K562 (cell line): ENCODE measurements at regions not wholly inside any gene's neighbourhood (a gene's known extent, or its start where the extent isn't known, plus 50 kb on each side); places are given as distances from the start of the nearest gene placed in this dataset.

Experiments used
- ATAC-seq: fragments of 200-7000 bp; cut with Tn5 transposase; 3 replicates; pipeline ENCODE4 v1.9.1; 2020; ENCODE audit warnings: moderate library complexity
- BruUV-seq: library from RNA; stranded (reverse); fragments of 400-500 nt; replicated peaks from 2 replicates; lab custom pipeline; 2021; lab: Mats Ljungman, UMichigan
- CTCF ChIA-PET: fragments of 300-600 bp; formaldehyde crosslinking; extraction: SDS; loops from one replicate; lab custom pipeline; 2021; ENCODE audit warnings: low intra/inter-chr PET ratio; lab: Yijun Ruan, JAX
- POLR2A ChIA-PET: fragments of 300-600, 350-650 bp; sonication (Branson Sonifier 250); formaldehyde crosslinking; extraction: SDS; loops from one replicate; lab custom pipeline; 2021; ENCODE audit warnings: antibody characterized with exemption, inconsistent platforms; lab: Yijun Ruan, JAX
- DNase-seq, 4 experiments: peaks; one replicate each; pipeline versions ENCODE4 v3.0.0 to v3.0.0-alpha.2; 2011 to 2018; ENCODE audit warnings: low spot score in 3 of 4, mixed read lengths in 3 of 4; ENCODE audit errors: extremely low read depth in 1 of 4
- FAIRE-seq: peaks from 2 replicates; lab custom pipeline; 2011; peaks lifted over from hg19 to GRCh38; lab: Jason Lieb, UNC
- H2AFZ ChIP-seq: 2 replicates; pipeline ENCODE4 v1.6.0; 2011; ENCODE audit warnings: low read depth, low read length, control low read depth, inconsistent platforms
- H3K27ac ChIP-seq: fragments of 200-600 bp; 3 replicates; pipeline ENCODE4 v1.8.0; 2011; ENCODE audit warnings: low read depth, mild to moderate bottlenecking, control low read depth, inconsistent platforms, low read length, moderate library complexity, mixed read lengths; ENCODE audit errors: extremely low read depth
- H3K27me3 ChIP-seq, 2 experiments: fragments of 300-600 bp in 1 of 2; 2 replicates in 1 of 2; 3 replicates in 1 of 2; pipeline versions ENCODE4 v1.6.0 to v1.8.0; 2011; ENCODE audit warnings: inconsistent platforms in 2 of 2, low read length in 2 of 2, mild to moderate bottlenecking in 1 of 2, mixed read lengths in 1 of 2, moderate library complexity in 1 of 2; ENCODE audit not compliant: control insufficient read depth in 2 of 2, insufficient read depth in 2 of 2
- H3K36me3 ChIP-seq: fragments of 300-600 bp; 3 replicates; pipeline ENCODE4 v1.8.0; 2011; ENCODE audit warnings: mild to moderate bottlenecking, low read length, inconsistent platforms; ENCODE audit not compliant: control insufficient read depth, insufficient read depth
- H3K4me1 ChIP-seq, 2 experiments: fragments of 200-600 bp in 1 of 2; replicated peaks in 1 of 2; 2 replicates in 1 of 2; 3 replicates in 1 of 2; pipeline versions ENCODE4 v1.5.1 to v1.8.0; 2011; ENCODE audit warnings: inconsistent platforms in 2 of 2, low read length in 2 of 2, mild to moderate bottlenecking in 1 of 2, mixed read lengths in 1 of 2, moderate library complexity in 1 of 2; ENCODE audit not compliant: control insufficient read depth in 2 of 2, insufficient read depth in 2 of 2
- H3K4me2 ChIP-seq: 2 replicates; pipeline ENCODE4 v1.6.1; 2011; ENCODE audit warnings: low read length, control low read depth, inconsistent platforms, mixed read lengths; ENCODE audit not compliant: insufficient read depth
- H3K4me3 ChIP-seq: fragments of 200-600 bp; sonication (generic), shearing (Covaris generic); 2 replicates; pipeline ENCODE4 v1.5.1; 2016; ENCODE audit warnings: control low read depth, inconsistent platforms
- H3K79me2 ChIP-seq: fragments of 200-600 bp; 3 replicates; pipeline ENCODE4 v1.8.0; 2011; ENCODE audit warnings: low read length, inconsistent platforms; ENCODE audit not compliant: control insufficient read depth, insufficient read depth
- H3K9ac ChIP-seq, 2 experiments: 2 replicates each; pipeline versions ENCODE4 v1.6.0 to v1.6.1; 2011; ENCODE audit warnings: low read depth in 2 of 2, low read length in 2 of 2, control low read depth in 1 of 2, inconsistent platforms in 1 of 2, mild to moderate bottlenecking in 1 of 2, mixed read lengths in 1 of 2; ENCODE audit not compliant: insufficient read depth in 1 of 2
- H3K9me1 ChIP-seq: one replicate; pipeline ENCODE4 v1.6.0; 2011; ENCODE audit warnings: inconsistent platforms, mild to moderate bottlenecking, low read length, moderate library complexity; ENCODE audit not compliant: control insufficient read depth, insufficient read depth
- H3K9me3 ChIP-seq: replicated peaks from 2 replicates; pipeline ENCODE4 v1.5.1; 2011; ENCODE audit warnings: low read depth, low read length, inconsistent platforms; ENCODE audit not compliant: control insufficient read depth, insufficient read depth
- H4K20me1 ChIP-seq: replicated peaks from 2 replicates; pipeline ENCODE4 v1.6.1; 2011; ENCODE audit warnings: low read length, inconsistent platforms, mixed read lengths; ENCODE audit not compliant: control insufficient read depth, insufficient read depth
- CUX1 ChIP-seq: fragments of 200-800 bp; sonication (Bioruptor generic); IDR thresholded peaks from 2 replicates; pipeline ENCODE4 v1.6.1; 2016; ENCODE audit warnings: missing genetic modification characterization, missing compliant biosample characterization
- MTF1 ChIP-seq: fragments of 250-450 bp; sonication (Bioruptor Pico); IDR thresholded peaks from 2 replicates; pipeline ENCODE4 v1.9.0; 2021; ENCODE audit warnings: moderate library complexity, mild to moderate bottlenecking, inconsistent platforms, borderline replicate concordance
- TEAD4 ChIP-seq, 2 experiments: sonication (generic) in 1 of 2; formaldehyde crosslinking in 1 of 2; IDR thresholded peaks; 2 replicates each; pipeline versions ENCODE4 v1.6.1 to v1.8.0; 2012 to 2022; ENCODE audit warnings: borderline replicate concordance in 1 of 2, inconsistent platforms in 1 of 2, low read length in 1 of 2, mild to moderate bottlenecking in 1 of 2, missing genetic modification reagents in 1 of 2
- ZBTB33 ChIP-seq: sonication (generic); formaldehyde crosslinking; IDR thresholded peaks from 2 replicates; pipeline ENCODE4 v1.8.1; 2023; ENCODE audit warnings: mild to moderate bottlenecking, missing genetic modification reagents
- ZHX1 ChIP-seq: fragments of 150-350 bp; conservative IDR thresholded peaks from 2 replicates; pipeline ENCODE4 v1.6.1; 2014; ENCODE audit warnings: low read length
- ZNF24 ChIP-seq: fragments of 450-650 bp; IDR thresholded peaks from 2 replicates; pipeline ENCODE4 v1.6.1; 2016
- WGBS: fragments of 100-300 bp; shearing (Covaris generic); methylation state at CpG from one replicate; pipeline ENCODE4 v1.1.6; 2016; ENCODE audit warnings: low coverage, mixed read lengths; ENCODE audit not compliant: insufficient coverage; ENCODE audit errors: missing lambda C conversion rate; 5-methylcytosine and 5-hydroxymethylcytosine counted together
- in situ Hi-C: fragments of 300-500 bp; cut with MboI; formaldehyde crosslinking; loops from 4 replicates; pipeline ENCODE4 v1.15.0; 2018; ENCODE audit warnings: inconsistent platforms, mixed read lengths
- intact Hi-C: fragments of 100-400 bp; cut with micrococcal nuclease; formaldehyde crosslinking; loops from 2 replicates; pipeline ENCODE4 v1.14.2; 2022

- no peaks in the 10 kb centered on the region for H3K4me1 ChIP-seq
- no peak overlapping the region for H2AFZ ChIP-seq
- no peak for DNase-seq
- 0% methylated on average over 2 of the region's 2 CpGs for WGBS
- in situ Hi-C loops (no loop called here), intact Hi-C loops (no loop called here)
- H3K36me3 ChIP-seq = no peaks in the 10 kb centered on the region
- no peak overlapping the region for H3K27ac ChIP-seq
- FAIRE-seq = no peak
- no peak overlapping the region for H3K4me3 ChIP-seq
- no peaks in the 10 kb centered on the region for H3K9me1 ChIP-seq
- ATAC-seq = no peak
- H3K79me2 ChIP-seq = no peaks in the 10 kb centered on the region
- CTCF ChIA-PET = no interaction called here
- no peak overlapping the region for H3K4me2 ChIP-seq
- POLR2A ChIA-PET = interaction anchor here (0.6 kb wide), 2 partner anchors 11 to 26 kb away, joined by 3 read pairs; no protein-coding TSS in a partner anchor
- H3K9ac ChIP-seq = no peak overlapping the region
- no peaks in the 10 kb centered on the region for H3K9me3 ChIP-seq
- H3K27me3 ChIP-seq = no peaks in the 10 kb centered on the region
- H4K20me1 ChIP-seq = no peaks in the 10 kb centered on the region
- TF ChIP-seq MTF1 (CRISPR knock-in tag) (no peak), ZHX1 (no peak), ZNF24 (no peak), CUX1 (no peak), TEAD4 (IDR thresholded peaks at IDR 0.05; ENCODE audit: low read length) (no peak), TEAD4 (CRISPR knock-in tag; IDR thresholded peaks at IDR 0.05; ENCODE audit: borderline replicate concordance) (no peak), ZBTB33 (CRISPR knock-in tag) (no peak)
- no TSS peak for BruUV-seq
Measured at GRCh38 chr4:57231781-57232180, 121.6 kb upstream of the IGFBP7 start.
